H4 (cell line): ENCODE measurements at regions not wholly inside any gene's neighbourhood (a gene's known extent, or its start where the extent isn't known, plus 50 kb on each side); places are given as distances from the start of the nearest gene placed in this dataset.

Source experiments
- DNase-seq: peaks from one replicate; pipeline ENCODE4 v3.0.0-alpha.2; 2015; ENCODE audit warnings: low spot score

GRCh38 chr18:31213641-31214040 lies 51.0 kb upstream of the DSC1 start:
- DNase-seq, result no peak

- DNase-seq, result peak; percentile 53
These were observed 54.6 kb upstream of the DSC1 start for GRCh38 chr18:31217038-31217849.

- no peak for DNase-seq
These were observed 56.2 kb upstream of the DSC1 start for GRCh38 chr18:31218671-31219383.

GRCh38 chr18:31219395-31219794 lies 56.7 kb upstream of the DSC1 start:
- DNase-seq, result no peak

- no peak for DNase-seq
These were observed 60.7 kb upstream of the DSC1 start for GRCh38 chr18:31223371-31223770.

GRCh38 chr18:31225668-31226067 lies 63.0 kb upstream of the DSC1 start:
- DNase-seq, result no peak

- no peak for DNase-seq
These were observed 65.0 kb upstream of the DSC1 start for GRCh38 chr18:31227497-31228229.

GRCh38 chr18:31229829-31230228 lies 67.2 kb upstream of the DSC1 start:
- DNase-seq, result no peak

GRCh38 chr18:31230495-31230894 lies 67.8 kb upstream of the DSC1 start:
- DNase-seq, result peak; percentile 68

GRCh38 chr18:31232013-31232412 lies 69.4 kb upstream of the DSC1 start:
- DNase-seq, result no peak

GRCh38 chr18:31232775-31233424 lies 70.2 kb upstream of the DSC1 start:
- no peak for DNase-seq

- DNase-seq, result no peak
These were observed 71.1 kb upstream of the DSC1 start for GRCh38 chr18:31233621-31234275.

GRCh38 chr18:31235856-31236255 lies 73.2 kb upstream of the DSC1 start:
- DNase-seq, result no peak

GRCh38 chr18:31237142-31237541 lies 74.5 kb upstream of the DSC1 start:
- no peak for DNase-seq

- no peak for DNase-seq
These were observed 76.5 kb upstream of the DSG1 start for GRCh38 chr18:31241425-31241824.

- peak; percentile 25 for DNase-seq
These were observed 76.0 kb upstream of the DSG1 start for GRCh38 chr18:31241900-31242409.

- DNase-seq, result no peak
These were observed 74.0 kb upstream of the DSG1 start for GRCh38 chr18:31243740-31244512.

- DNase-seq, result no peak
These were observed 73.1 kb upstream of the DSG1 start for GRCh38 chr18:31244771-31245394.

- no peak for DNase-seq
These were observed 72.1 kb upstream of the DSG1 start for GRCh38 chr18:31245820-31246219.

GRCh38 chr18:31246460-31246859 lies 71.5 kb upstream of the DSG1 start:
- no peak for DNase-seq
